Aorta (tissue), 5 donors: ENCODE measurements at regions not wholly inside any gene's neighbourhood (a gene's known extent, or its start where the extent isn't known, plus 50 kb on each side); places are given as distances from the start of the nearest gene placed in this dataset.
"Not testable (repeated sequence)": the region's sequence is repeated elsewhere in the genome, so short reads cannot be mapped to it uniquely, and the experiment has no call there.

ENCODE experiments used
- ATAC-seq: fragments of 200-7000 bp; cut with Tn5 transposase; one replicate; pipeline ENCODE4 v1.9.1; 2022; ENCODE audit warnings: moderate library complexity; ENCODE audit not compliant: low FRiP score
- DNase-seq, 2 donors: peaks; one replicate each; pipeline ENCODE4 v3.0.0-alpha.2; 2020
- H3K27ac ChIP-seq, 2 donors: one replicate each; pipeline ENCODE4 v1.5.1; 2013; ENCODE audit warnings: low read length in 2 of 2, mild to moderate bottlenecking in 2 of 2, moderate library complexity in 2 of 2, control low read depth in 1 of 2, inconsistent platforms in 1 of 2, low read depth in 1 of 2
- H3K27me3 ChIP-seq, 2 donors: one replicate each; pipeline ENCODE4 v1.6.1; 2013; ENCODE audit warnings: control low read depth in 1 of 2, low read length in 1 of 2, mild to moderate bottlenecking in 1 of 2, moderate library complexity in 1 of 2; ENCODE audit not compliant: insufficient read depth in 2 of 2, control insufficient read depth in 1 of 2
- H3K36me3 ChIP-seq, 2 donors: one replicate each; pipeline ENCODE4 v1.6.1; 2013; ENCODE audit warnings: control low read depth in 1 of 2, low read length in 1 of 2, mild to moderate bottlenecking in 1 of 2; ENCODE audit not compliant: insufficient read depth in 2 of 2, control insufficient read depth in 1 of 2
- H3K4me1 ChIP-seq, 2 donors: one replicate each; pipeline ENCODE4 v1.6.1; 2013; ENCODE audit warnings: low read length in 2 of 2, control low read depth in 1 of 2, mild to moderate bottlenecking in 1 of 2, moderate library complexity in 1 of 2; ENCODE audit not compliant: insufficient read depth in 2 of 2, control insufficient read depth in 1 of 2
- H3K4me3 ChIP-seq, 2 donors: one replicate each; pipeline ENCODE4 v1.5.1; 2013; ENCODE audit warnings: low read length in 2 of 2, control low read depth in 1 of 2, mild to moderate bottlenecking in 1 of 2
- H3K9me3 ChIP-seq: one replicate; pipeline ENCODE4 v1.6.1; 2013; ENCODE audit warnings: mild to moderate bottlenecking, low read length; ENCODE audit not compliant: control insufficient read depth
- WGBS, 2 donors: extraction: QIAGEN DNeasy Blood & Tissue Kit; methylation state at CpG; one replicate each; pipeline ENCODE4 v1.1.7; 2013; 5-methylcytosine and 5-hydroxymethylcytosine counted together
- intact Hi-C, 2 donors: fragments of 100-400 bp; cut with DNase I; formaldehyde crosslinking; loops; one replicate each; pipeline versions ENCODE4 v1.14.2 to v1.15.0; 2022
- donor health status: healthy with polysubstance abuse.
- donor health status: Bipolar disorder and iron deficiency.
- donor health status: DM: no; HTN: no; CAD: no.
- donor health status: DM: no; HTN: no; CAD: no.
- donor health status: DM: yes; HTN: yes; CAD: no.

GRCh38 chr2:95654897-95655296 lies 63.1 kb downstream of the TRIM43 start:
- ATAC-seq, H3K27ac ChIP-seq: not testable (repeated sequence)
- WGBS, 2 donors = no CpG with 5 or more reads among the region's 3 CpGs

GRCh38 chr2:95656553-95656952 lies 64.8 kb downstream of the TRIM43 start:
- intact Hi-C loops, H3K4me3 ChIP-seq, H3K27me3 ChIP-seq, H3K27ac ChIP-seq, H3K9me3 ChIP-seq, DNase-seq, H3K4me1 ChIP-seq, ATAC-seq, H3K36me3 ChIP-seq: not testable (repeated sequence)
- WGBS, 2 donors = 97 to 100% methylated on average over 1 of the region's 1 CpG

More at GRCh38 chr2:95654897-95655296, 63.1 kb downstream of the TRIM43 start:
- H3K9me3 ChIP-seq, H3K27me3 ChIP-seq, DNase-seq, H3K36me3 ChIP-seq, H3K4me3 ChIP-seq, H3K4me1 ChIP-seq, intact Hi-C loops: not testable (repeated sequence)

- H3K36me3 ChIP-seq, intact Hi-C loops, H3K9me3 ChIP-seq, H3K27ac ChIP-seq, H3K4me1 ChIP-seq, H3K27me3 ChIP-seq, H3K4me3 ChIP-seq, ATAC-seq, DNase-seq: not testable (repeated sequence)
- 95 to 97% methylated on average over 3 of the region's 3 CpGs for WGBS, 2 donors
Observed at GRCh38 chr2:95657937-95658336, 66.1 kb downstream of the TRIM43 start.

- H3K9me3 ChIP-seq, intact Hi-C loops, H3K27me3 ChIP-seq, H3K36me3 ChIP-seq, H3K27ac ChIP-seq, H3K4me3 ChIP-seq, ATAC-seq, H3K4me1 ChIP-seq, DNase-seq: not testable (repeated sequence)
- WGBS, 2 donors = 89% methylated on average over 16 of the region's 16 CpGs
Observed at GRCh38 chr2:95660766-95661562, 69.2 kb downstream of the TRIM43 start.

- H3K27me3 ChIP-seq, H3K36me3 ChIP-seq, ATAC-seq, H3K27ac ChIP-seq, H3K4me1 ChIP-seq, H3K9me3 ChIP-seq, DNase-seq, H3K4me3 ChIP-seq, intact Hi-C loops: not testable (repeated sequence)
- WGBS, 2 donors = 57 to 61% methylated on average over 23 to 27 of the region's 27 CpGs
Observed at GRCh38 chr2:95663471-95664441, 72.0 kb downstream of the TRIM43 start.

GRCh38 chr2:95666636-95667035 lies 74.8 kb downstream of the TRIM43 start:
- ATAC-seq, H3K36me3 ChIP-seq, intact Hi-C loops, H3K4me1 ChIP-seq, H3K27ac ChIP-seq, DNase-seq, H3K27me3 ChIP-seq, H3K9me3 ChIP-seq, H3K4me3 ChIP-seq: not testable (repeated sequence)
- WGBS, 2 donors = 65 to 66% methylated on average over 2 of the region's 2 CpGs

- Histone ChIP-seq H3K27ac (no peak overlapping the region), H3K36me3 (no peaks in the 10 kb centered on the region), H3K27me3 (no peaks in the 10 kb centered on the region), H3K4me1 (no peaks in the 10 kb centered on the region), H3K9me3 (no peaks in the 10 kb centered on the region), H3K4me3 (no peak overlapping the region)
- ATAC-seq (no peak), DNase-seq (no peak)
- intact Hi-C loops = no loop called here
Observed at GRCh38 chr2:95667480-95667879, 75.7 kb downstream of the TRIM43 start.

- H3K27ac ChIP-seq, ATAC-seq, H3K27me3 ChIP-seq, H3K4me1 ChIP-seq, H3K36me3 ChIP-seq, H3K9me3 ChIP-seq, H3K4me3 ChIP-seq, intact Hi-C loops, DNase-seq: not testable (repeated sequence)
- 87% methylated on average over 5 of the region's 5 CpGs for WGBS, 2 donors
Observed at GRCh38 chr2:95668934-95669333, 77.1 kb downstream of the TRIM43 start.
